Non-pigmented ciliary epithelial cell (primary cell): ENCODE measurements at regions not wholly inside any gene's neighbourhood (a gene's known extent, or its start where the extent isn't known, plus 50 kb on each side); places are given as distances from the start of the nearest gene placed in this dataset.

ENCODE experiments used
- DNase-seq: peaks from one replicate; pipeline ENCODE4 v3.0.0-alpha.2; 2010; ENCODE audit warnings: low read depth

- no peak for DNase-seq
These were observed 102.9 kb downstream of the CTTN start for GRCh38 chr11:70501051-70501901.

DNA sequence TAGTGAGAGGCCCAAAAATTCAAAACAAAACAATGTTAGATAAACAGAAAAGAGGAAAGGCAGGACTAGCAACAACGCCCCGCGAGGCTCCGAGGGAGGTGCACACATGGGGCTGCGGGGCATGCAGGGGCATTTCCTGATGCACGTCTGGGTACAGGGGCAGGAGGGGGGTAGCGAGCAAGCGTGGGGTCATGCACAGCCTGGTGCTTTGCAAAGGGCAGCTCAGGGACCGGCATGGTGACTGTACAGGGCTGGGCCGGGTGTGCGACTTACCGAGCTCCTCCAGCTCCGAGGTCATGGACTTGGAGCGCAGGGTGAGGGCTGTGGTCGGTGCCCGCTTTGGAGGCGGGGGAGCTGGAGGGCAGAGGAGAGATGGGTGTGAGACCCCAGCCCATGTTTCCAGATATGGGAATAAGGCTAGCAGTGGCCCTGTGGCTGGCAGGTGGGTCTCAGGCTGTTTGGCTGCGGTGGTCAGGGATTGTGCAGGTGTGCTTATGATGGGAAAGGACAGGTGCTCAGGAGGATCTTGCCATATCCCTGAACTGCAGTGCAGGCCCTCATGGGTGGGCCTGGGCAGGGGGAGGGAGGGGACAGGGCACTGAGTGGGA lies 103.7 kb downstream of the CTTN start:
- DNase-seq: no peak

DNA sequence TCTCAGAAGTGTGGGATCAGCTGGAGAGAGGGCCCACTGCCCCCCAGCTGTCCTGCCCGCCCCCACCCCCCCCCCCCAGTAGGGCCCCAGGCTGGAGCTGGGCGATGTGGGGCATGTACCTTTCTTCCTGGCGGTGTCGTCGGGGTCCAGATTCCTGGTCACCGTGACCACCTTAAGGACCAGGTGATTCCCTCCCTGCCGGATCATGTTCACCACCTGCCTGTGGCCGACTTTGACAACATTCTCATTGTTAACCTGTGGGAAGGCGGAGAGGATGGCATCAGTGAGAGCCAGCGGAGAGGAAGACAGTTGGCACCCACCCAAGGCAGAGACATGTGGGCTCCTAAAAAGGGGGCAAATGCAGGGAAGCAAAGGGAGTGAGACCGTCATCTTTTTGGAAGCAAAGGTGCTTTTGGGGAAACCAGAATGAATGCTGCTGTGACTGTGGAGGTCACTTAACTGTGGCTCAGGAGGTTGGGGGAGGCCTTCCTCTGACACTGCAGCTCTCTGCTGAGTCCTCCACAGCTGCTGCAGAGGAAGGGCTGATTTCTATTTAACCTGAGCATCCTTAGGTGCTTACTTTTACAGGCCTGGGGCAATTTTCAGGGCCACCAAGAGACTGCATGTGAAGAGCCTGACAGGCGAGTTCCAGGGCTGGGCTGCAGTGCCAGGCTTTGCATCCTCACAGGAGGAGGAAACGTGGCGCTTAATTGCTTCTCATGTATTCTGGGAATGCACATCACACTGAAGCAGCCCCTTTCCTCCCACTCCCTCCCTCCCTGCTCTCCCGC lies 104.5 kb downstream of the CTTN start:
- DNase-seq: no peak

GRCh38 chr11:70503468-70504221 lies 105.3 kb downstream of the CTTN start:
- no peak for DNase-seq

DNA sequence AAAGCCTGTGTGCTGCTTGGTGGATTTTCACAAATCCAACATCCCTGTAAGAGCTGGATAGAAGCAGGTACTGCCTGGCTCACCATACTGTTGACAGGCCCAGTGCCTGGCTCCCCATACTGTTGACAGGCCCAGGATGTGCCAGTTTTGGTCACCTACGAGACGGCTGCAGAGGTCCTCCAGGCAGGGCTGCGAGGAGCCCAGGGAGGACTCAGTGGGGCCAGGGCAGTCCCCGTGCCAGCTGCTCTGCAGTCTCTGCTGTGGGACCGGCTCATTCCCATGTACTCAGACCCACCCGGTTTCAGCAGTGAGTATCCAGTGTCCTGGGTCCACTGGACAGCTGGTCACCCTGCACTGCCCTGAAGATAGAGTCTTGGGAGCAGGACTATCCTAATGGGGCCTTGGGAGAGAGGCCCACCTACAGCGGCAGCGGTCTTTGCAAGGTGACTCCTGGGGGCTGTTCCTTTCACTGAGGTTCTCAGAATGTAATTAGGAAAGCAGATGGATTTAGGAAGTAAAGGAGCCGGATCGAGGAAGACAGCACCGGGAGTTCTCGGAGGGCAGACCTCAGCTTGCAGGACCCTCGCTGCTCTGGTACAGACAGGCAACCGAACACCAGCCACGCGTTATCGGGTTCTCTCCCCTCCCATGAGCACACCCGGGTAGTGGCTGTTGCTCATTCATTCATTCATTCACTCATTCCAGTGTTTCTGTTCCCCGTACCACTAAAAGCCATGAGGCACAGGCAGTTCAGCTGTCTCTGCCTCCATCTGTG lies 106.1 kb downstream of the CTTN start:
- DNase-seq: no peak

DNA sequence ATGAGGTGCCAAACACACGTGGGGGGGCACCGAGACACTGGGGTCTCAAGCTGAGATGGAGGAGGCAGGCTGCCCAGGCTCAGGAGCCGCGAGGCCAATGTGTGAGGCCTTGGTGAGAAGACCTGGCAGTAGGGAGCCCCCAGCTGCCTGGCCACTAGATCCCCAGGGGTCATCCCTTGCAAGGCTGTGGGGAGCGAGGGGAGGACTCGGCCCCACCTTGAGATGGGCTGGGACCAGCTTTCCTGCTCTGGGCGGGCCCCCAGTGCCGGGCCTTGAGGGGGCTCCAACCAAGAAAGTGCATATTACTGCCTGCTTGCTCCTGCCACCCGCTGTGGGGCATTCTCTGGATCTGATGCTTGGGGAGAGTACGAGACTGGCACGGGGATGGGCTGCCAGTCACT lies 107.0 kb downstream of the CTTN start:
- DNase-seq: no peak

DNA sequence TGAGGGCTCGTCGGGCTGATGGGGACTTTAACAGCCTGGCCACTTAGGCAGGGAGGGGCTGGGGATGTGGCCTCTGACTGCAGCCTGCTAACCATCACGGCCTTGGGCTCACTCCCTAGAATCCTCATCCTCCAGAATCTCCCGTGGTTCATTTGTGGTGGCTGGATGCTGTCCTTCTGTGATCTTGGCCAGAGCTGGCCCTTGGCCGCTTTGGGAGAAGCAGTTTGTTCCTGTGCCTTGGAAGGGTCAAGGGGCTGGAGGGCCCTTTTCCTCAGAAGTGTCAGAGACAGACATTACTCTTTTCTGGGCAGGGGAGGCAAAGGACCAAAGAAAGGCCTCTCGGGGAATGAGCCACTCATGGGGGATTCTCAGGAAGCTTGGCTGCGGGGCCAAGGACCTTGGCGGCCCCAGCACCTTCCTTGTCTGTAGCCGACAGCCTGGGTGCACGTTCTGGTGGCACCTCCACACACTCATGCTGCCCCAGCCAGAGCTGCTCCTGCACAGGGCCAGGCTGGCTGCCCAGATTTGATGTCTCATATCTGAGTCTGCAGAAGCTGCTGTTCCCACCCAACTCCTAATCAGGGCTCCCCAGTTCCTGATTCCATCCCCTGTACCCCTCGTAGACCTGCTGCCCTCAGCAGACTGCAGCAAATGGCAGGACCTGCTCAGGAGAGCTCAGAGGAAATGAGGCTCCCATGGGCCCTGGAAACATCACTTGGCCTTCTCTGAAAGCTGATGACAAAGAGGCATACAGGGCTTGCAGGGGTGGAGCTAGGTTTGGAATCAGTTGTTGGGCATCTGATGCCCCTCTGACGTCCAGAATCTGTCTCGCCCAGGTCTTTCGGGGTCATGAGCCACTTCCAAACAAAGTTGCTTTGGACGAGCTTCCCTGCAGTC lies 107.7 kb downstream of the CTTN start:
- no peak for DNase-seq

DNA sequence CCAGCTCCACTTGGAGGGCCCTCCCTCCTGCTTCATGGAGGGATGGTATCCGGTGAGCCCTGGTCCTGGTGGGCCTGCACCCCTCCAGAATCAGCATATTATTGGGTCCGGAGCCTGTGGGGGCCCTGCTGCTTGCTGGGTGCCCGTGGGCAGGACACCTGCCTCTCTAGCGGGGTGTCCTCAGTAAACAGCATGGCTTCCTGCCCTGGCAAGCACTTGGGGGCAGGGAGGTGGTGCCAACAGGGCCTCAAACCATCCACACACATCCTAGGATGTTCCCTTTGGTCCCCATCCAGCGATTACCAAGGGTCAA lies 108.3 kb downstream of the CTTN start:
- no peak for DNase-seq

DNA sequence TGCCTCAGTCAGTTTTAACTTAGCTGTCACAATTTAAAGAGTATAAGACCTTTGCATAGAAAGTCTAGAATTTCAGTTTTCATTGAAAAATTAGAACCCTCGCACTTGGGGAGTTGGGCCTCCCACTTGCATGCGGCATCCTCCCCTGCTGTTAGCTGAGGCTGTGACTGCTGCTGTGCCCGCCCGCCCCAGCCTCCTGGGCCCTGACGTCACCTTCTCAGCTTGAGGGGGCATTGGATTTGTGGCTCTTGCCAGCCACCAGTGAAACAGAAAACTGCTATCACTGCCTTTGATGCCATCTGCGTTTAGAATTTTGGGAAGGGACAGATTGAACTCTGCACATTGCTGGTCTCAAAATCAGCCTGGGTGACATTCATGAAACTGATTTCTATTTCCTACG lies 108.7 kb downstream of the CTTN start:
- no peak for DNase-seq

DNA sequence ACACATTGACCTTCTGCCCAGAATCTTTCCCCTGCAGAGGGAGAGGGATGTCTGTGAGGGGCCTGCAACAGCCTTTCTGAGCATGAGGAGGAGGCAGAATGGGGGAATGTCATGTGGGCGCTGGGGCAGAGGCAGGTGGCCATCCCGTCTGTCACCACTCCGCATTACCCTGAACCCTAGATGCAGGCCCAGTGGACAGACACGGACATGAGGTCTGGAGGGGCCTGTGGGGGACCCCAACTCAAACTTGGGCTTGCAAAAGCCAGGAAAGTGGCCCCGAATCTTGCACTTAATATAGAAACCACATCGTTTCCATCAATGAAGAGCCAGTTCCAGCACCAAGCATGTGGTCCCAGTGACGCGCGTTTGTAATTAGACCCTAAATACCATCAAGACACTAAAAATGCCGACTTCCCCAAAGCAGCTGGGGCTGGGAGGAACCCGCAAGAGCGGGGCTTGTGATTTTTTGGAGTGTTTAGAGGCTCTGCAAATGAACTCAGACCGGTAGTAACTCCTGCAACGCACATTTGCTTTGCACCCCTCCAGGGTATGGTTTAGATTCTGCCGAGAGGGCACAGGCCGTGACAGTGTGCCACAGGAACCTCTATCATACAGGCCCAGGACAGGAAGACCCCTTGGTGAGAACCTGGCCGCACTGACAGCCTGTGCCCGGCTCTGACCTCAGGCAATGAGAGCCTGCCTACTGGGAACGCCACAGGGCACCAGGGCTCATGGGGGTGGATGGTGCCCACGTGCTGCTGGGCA lies 109.3 kb downstream of the CTTN start:
- DNase-seq: no peak

DNA sequence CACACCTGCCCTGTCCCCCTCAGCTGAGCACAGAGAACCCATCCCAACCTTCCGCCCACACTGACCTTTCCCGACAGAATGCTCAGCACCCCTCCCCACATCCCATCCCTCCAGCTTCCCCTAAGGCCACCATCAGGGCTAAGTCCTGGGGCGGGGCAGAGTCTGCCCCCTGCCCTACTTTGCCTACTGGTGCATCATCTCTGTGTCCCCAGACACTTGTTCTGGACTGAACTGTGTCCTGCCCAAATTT lies 109.8 kb downstream of the CTTN start:
- no peak for DNase-seq

GRCh38 chr11:70509476-70509875 lies 111.1 kb downstream of the CTTN start:
- no peak for DNase-seq

- no peak for DNase-seq
These were observed 111.8 kb downstream of the CTTN start for GRCh38 chr11:70510106-70510505.

- no peak for DNase-seq
These were observed 112.2 kb downstream of the CTTN start for GRCh38 chr11:70510571-70510970.

- DNase-seq: no peak
These were observed 113.0 kb downstream of the CTTN start for GRCh38 chr11:70511345-70511744.

DNA sequence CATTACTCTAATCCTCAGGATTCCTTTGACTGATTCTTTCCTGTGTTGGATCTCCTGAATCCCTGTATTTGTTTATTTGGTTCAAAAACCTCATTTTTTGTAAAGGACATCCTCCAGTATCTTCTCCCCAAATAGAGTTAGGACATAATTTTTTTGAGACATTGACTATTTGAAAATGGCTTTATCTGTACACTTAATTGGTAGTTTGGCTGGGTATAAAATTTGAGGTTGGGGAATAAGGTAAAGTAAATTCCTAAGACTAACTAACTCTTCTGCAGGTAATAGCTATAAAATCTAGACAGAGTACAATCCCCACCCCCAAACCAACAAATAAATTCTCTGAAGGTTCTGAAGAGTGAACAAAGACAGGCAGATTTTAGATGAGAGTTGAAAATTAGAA lies 114.4 kb downstream of the CTTN start:
- no peak for DNase-seq

- DNase-seq: no peak
These were observed 118.9 kb downstream of the CTTN start for GRCh38 chr11:70517203-70517602.

DNA sequence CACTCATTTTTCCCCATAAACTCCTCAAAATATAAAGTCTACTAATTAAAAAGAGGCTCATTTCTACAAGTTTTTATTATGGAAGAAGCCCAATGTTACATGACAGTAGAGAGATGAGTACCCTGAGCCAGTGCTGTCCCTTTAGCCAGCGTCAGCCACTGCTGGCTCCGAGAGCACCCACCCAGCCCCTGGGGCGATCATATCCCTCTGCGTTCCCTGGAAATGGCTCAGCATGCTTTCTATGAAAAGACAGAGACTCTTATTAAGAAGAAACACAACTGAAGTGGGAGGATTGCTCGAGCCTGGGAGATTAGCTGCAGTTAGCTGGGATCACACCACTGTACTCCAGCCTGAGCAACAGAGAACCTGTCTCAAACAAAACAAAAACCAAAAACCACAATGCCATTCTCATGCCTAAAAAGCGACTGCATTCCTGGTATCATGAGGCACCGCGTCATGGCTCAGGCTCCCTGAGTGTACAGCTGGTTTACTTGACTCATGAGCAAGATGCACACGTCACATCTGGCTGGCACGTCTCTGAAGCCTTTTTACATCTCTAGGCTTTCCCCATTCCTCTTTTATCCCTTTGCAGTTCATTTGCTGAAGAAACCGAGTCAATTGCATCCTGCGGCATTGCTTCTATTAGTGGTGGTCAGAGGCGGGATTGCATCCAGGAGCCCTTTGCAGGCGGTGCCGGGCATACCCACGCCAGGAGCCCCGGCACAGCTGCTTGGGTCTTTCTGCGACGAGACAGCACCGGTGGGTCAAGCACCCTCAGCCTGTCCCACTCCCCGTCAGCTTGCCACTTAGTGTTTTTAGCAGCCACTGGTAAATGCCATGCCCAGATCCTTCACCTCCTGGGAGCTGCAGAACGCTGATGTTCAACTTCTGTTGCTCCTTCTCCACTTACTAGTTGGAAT lies 119.9 kb downstream of the CTTN start:
- no peak for DNase-seq

GRCh38 chr11:70519117-70519516 lies 120.8 kb downstream of the CTTN start:
- no peak for DNase-seq
